Pons (tissue), 1 donor: ENCODE measurements at regions not wholly inside any gene's neighbourhood (a gene's known extent, or its start where the extent isn't known, plus 50 kb on each side); places are given as distances from the start of the nearest gene placed in this dataset.

ENCODE experiments used
- DNase-seq: peaks from one replicate; pipeline ENCODE4 v3.0.0-alpha.2; 2016; ENCODE audit warnings: low spot score

GRCh38 chr1:118246646-118247045 lies 61.6 kb upstream of the SPAG17 start:
- DNase-seq: no peak

- DNase-seq: no peak
These were observed 59.2 kb upstream of the SPAG17 start for GRCh38 chr1:118244194-118244593.

DNA sequence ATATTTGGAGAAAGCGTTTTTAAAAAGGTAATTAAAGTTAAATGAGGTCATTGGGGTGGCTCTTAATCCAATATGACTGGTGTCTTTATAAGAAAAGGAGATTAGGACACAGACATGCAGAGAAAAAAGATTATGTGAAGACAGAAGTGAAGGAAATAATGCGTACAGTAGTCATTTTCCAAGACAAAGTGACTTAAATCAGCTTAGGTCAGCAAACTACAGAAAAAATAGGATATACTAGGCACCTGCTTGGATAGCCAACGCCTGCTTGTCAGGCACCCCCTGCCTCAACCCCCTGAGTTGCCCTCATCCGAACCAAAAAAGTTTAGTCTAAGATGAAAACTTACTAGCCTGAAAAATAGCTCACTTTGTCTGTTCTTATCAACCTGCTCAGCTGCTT lies 58.2 kb upstream of the SPAG17 start:
- no peak for DNase-seq
